ENCODE measurements at regions not wholly inside any gene's neighbourhood (a gene's known extent, or its start where the extent isn't known, plus 50 kb on each side); places are given as distances from the start of the nearest gene placed in this dataset.

- no peak for DNase-seq (ENCODE audit: low read depth in 2 of 3, low spot score in 2 of 3)
These were observed 114.8 kb upstream of the SERTAD2 start for GRCh38 chr2:64768491-64769005.

- DNase-seq (ENCODE audit: low read depth in 2 of 3, low spot score in 2 of 3): no peak
These were observed 115.8 kb upstream of the SERTAD2 start for GRCh38 chr2:64769392-64770044.

GRCh38 chr2:64770137-64770780 lies 116.5 kb upstream of the SERTAD2 start:
- DNase-seq (ENCODE audit: low read depth in 2 of 3, low spot score in 2 of 3): no peak

GRCh38 chr2:64770781-64771334 lies 117.1 kb upstream of the SERTAD2 start:
- DNase-seq (ENCODE audit: low read depth in 2 of 3, low spot score in 2 of 3): no peak

- no peak for DNase-seq (ENCODE audit: low read depth in 2 of 3, low spot score in 2 of 3)
These were observed 118.0 kb upstream of the SERTAD2 start for GRCh38 chr2:64771737-64772136.

GRCh38 chr2:64773461-64774118 lies 119.9 kb upstream of the SERTAD2 start:
- no peak for DNase-seq (ENCODE audit: low read depth in 2 of 3, low spot score in 2 of 3)

GRCh38 chr2:64777841-64778240 lies 124.1 kb upstream of the SERTAD2 start:
- no peak for DNase-seq (ENCODE audit: low read depth in 2 of 3, low spot score in 2 of 3)

- no peak for DNase-seq (ENCODE audit: low read depth in 2 of 3, low spot score in 2 of 3)
These were observed 125.5 kb upstream of the SERTAD2 start for GRCh38 chr2:64779117-64779690.

GRCh38 chr2:64780041-64780440 lies 126.3 kb upstream of the SERTAD2 start:
- DNase-seq (ENCODE audit: low read depth in 2 of 3, low spot score in 2 of 3): no peak

GRCh38 chr2:64781711-64782390 lies 128.1 kb upstream of the SERTAD2 start:
- no peak for DNase-seq (ENCODE audit: low read depth in 2 of 3, low spot score in 2 of 3)

- no peak for DNase-seq (ENCODE audit: low read depth in 2 of 3, low spot score in 2 of 3)
These were observed 130.7 kb upstream of the SERTAD2 start for GRCh38 chr2:64784168-64785061.

GRCh38 chr2:64785245-64785644 lies 131.5 kb upstream of the SERTAD2 start:
- DNase-seq (ENCODE audit: low read depth in 2 of 3, low spot score in 2 of 3): no peak

- DNase-seq (ENCODE audit: low read depth in 2 of 3, low spot score in 2 of 3): no peak
These were observed 132.8 kb upstream of the SERTAD2 start for GRCh38 chr2:64786343-64787018.

GRCh38 chr2:64787019-64787365 lies 133.3 kb upstream of the SERTAD2 start:
- no peak for DNase-seq (ENCODE audit: low read depth in 2 of 3, low spot score in 2 of 3)

GRCh38 chr2:64787698-64788097 lies 134.0 kb upstream of the SERTAD2 start:
- no peak for DNase-seq (ENCODE audit: low read depth in 2 of 3, low spot score in 2 of 3)

- DNase-seq (ENCODE audit: low read depth in 2 of 3, low spot score in 2 of 3): no peak
These were observed 136.0 kb upstream of the SERTAD2 start for GRCh38 chr2:64789466-64790320.

GRCh38 chr2:64792300-64792699 lies 138.6 kb upstream of the SERTAD2 start:
- DNase-seq (ENCODE audit: low read depth in 2 of 3, low spot score in 2 of 3): no peak

- DNase-seq (ENCODE audit: low read depth in 2 of 3, low spot score in 2 of 3): no peak
These were observed 139.4 kb upstream of the SERTAD2 start for GRCh38 chr2:64792995-64793639.
